ENCODE measurements at regions not wholly inside any gene's neighbourhood (a gene's known extent, or its start where the extent isn't known, plus 50 kb on each side); places are given as distances from the start of the nearest gene placed in this dataset.

DNA sequence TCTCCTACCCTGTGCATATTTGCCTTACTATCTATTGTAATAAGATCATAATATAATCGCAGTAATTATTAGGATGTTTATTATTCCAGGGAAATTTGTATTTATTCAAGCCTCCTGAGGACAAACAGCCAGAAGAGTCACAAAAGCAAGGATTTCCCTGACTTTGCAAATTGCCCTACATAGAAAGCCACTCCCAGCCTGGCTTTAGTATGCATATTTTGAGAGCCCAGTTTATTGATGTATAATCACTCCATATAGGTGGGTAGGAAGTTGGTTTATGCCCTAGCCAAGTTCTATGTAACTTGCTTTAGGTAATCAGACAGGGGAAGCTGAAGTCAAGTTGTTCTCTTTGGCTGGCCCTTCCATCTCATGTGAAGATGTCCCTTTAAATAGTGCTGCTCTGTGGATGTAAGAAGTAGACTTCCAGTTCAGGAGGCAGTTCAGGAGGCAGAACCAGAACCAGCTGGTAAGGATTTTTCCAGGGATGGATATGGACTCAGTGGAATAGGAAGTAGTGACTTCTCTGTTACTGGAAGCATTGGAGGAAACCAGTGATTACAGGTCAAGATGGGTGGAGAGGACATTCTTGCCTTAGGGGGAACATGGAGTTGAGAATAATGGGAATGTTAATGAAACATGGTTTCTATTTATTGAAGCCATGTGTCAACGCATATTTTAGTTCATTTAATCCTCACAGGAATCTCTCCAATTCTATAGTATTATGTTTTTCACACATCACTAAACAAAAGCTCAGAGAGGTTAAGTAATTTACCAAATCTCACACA, 70.5 kb upstream of the KIT start (continued):
- TF ChIP-seq REST (IDR thresholded peaks at IDR 0.05; ENCODE audit: low read depth, low read length) (no peak), CTCF (IDR thresholded peaks at IDR 0.05) (no peak), SMC3 (IDR thresholded peaks at IDR 0.05; ENCODE audit: low read depth, low read length) (no peak), NFIC (IDR thresholded peaks at IDR 0.05; ENCODE audit: borderline replicate concordance) (no peak), GABPA (IDR thresholded peaks at IDR 0.05; ENCODE audit: low read depth) (no peak), GATA2 (CRISPR knock-in tag; IDR thresholded peaks at IDR 0.05) (no peak)

GRCh38 chr4:54588404-54588803, 69.4 kb upstream of the KIT start:
- Histone ChIP-seq H3K27me3 (ENCODE audit: insufficient read depth) (no peaks in the 10 kb centered on the region), H3K4me1 (ENCODE audit: control insufficient read depth in 1 of 2, insufficient read depth in 2 of 2, low read depth in 1 of 2, low read length in 1 of 2) (no peaks in the 10 kb centered on the region), H3K9me3 (no peaks in the 10 kb centered on the region), H3K9ac (no peak overlapping the region), H3K4me3 (ENCODE audit: low read depth in 2 of 2, low read length in 1 of 2) (no peak overlapping the region), H3K27ac (ENCODE audit: low read depth in 2 of 2, low read length in 1 of 2) (no peak overlapping the region), H3K36me3 (replicated peaks in 1 of 2; ENCODE audit: control insufficient read depth in 1 of 2, insufficient read depth in 2 of 2, low read length in 1 of 2) (no peaks in the 10 kb centered on the region), H2AFZ (ENCODE audit: low read depth) (no peak overlapping the region), H3F3A (replicated peaks; ENCODE audit: insufficient read depth) (no peaks in the 10 kb centered on the region), H3K79me2 (ENCODE audit: insufficient read depth) (no peaks in the 10 kb centered on the region), H3K4me2 (no peak overlapping the region), H4K20me1 (ENCODE audit: insufficient read depth) (no peaks in the 10 kb centered on the region), H3K9me2 (no peaks in the 10 kb centered on the region)
- ChIA-PET POLR2A (no interaction called here), CTCF (no interaction called here)
- whole genome bisulfite sequencing (ENCODE audit: low lambda C conversion rate): 78% methylated on average over 4 of the region's 4 CpGs
- DNase-seq: no peak
- TF ChIP-seq RAD21 (IDR thresholded peaks at IDR 0.05; ENCODE audit: low read length) (no peak), REST (IDR thresholded peaks at IDR 0.05; ENCODE audit: low read depth, low read length) (no peak), JUND (IDR thresholded peaks at IDR 0.05) (no peak), IRF3 (IDR thresholded peaks at IDR 0.05; ENCODE audit: low read depth, low read length) (no peak), GATA2 (CRISPR knock-in tag; IDR thresholded peaks at IDR 0.05) (no peak), CTCF (IDR thresholded peaks at IDR 0.05) (no peak), RCOR1 (IDR thresholded peaks at IDR 0.05; ENCODE audit: low read length) (no peak), MXI1 (IDR thresholded peaks at IDR 0.05; ENCODE audit: low read depth, low read length) (no peak), RXRA (IDR thresholded peaks at IDR 0.05; ENCODE audit: borderline replicate concordance, low read depth) (no peak), EZH2phosphoT487 (IDR thresholded peaks at IDR 0.05; ENCODE audit: borderline replicate concordance, low read depth) (no peak)
- TF ChIP-seq, protein P1, sequence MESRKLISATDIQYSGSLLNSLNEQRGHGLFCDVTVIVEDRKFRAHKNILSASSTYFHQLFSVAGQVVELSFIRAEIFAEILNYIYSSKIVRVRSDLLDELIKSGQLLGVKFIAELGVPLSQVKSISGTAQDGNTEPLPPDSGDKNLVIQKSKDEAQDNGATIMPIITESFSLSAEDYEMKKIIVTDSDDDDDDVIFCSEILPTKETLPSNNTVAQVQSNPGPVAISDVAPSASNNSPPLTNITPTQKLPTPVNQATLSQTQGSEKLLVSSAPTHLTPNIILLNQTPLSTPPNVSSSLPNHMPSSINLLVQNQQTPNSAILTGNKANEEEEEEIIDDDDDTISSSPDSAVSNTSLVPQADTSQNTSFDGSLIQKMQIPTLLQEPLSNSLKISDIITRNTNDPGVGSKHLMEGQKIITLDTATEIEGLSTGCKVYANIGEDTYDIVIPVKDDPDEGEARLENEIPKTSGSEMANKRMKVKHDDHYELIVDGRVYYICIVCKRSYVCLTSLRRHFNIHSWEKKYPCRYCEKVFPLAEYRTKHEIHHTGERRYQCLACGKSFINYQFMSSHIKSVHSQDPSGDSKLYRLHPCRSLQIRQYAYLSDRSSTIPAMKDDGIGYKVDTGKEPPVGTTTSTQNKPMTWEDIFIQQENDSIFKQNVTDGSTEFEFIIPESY (IDR thresholded peaks at IDR 0.05; ENCODE audit: borderline replicate concordance, low read depth): no peak
